A673 (cell line): ENCODE measurements at regions not wholly inside any gene's neighbourhood (a gene's known extent, or its start where the extent isn't known, plus 50 kb on each side); places are given as distances from the start of the nearest gene placed in this dataset.

Experiments used
- BruUV-seq: library from RNA; stranded (reverse); fragments of 400-500 nt; replicated peaks from 2 replicates; lab custom pipeline; 2021; lab: Mats Ljungman, UMichigan
- CTCF ChIA-PET: fragments of 300-600 bp; sonication (Branson Sonifier 250); formaldehyde crosslinking; loops from one replicate; lab custom pipeline; 2022; ENCODE audit warnings: antibody characterized with exemption; lab: Charles Lee
- POLR2A ChIA-PET: fragments of 300-600 bp; sonication (Branson Sonifier 250); formaldehyde crosslinking; loops from one replicate; lab custom pipeline; 2022; ENCODE audit warnings: antibody characterized with exemption; ENCODE audit not compliant: low non-redundant PET; lab: Charles Lee
- DNase-seq: peaks from one replicate; pipeline ENCODE4 v3.0.0-alpha.2; 2015; ENCODE audit warnings: low spot score
- H3K27ac ChIP-seq: fragments of 200-600 bp; sonication (generic); 2 replicates; pipeline ENCODE4 v1.5.1; 2016; ENCODE audit warnings: mixed run types, low read depth, mild to moderate bottlenecking, mixed read lengths, antibody characterized with exemption, low read length; ENCODE audit not compliant: poor library complexity, severe bottlenecking
- H3K27me3 ChIP-seq: fragments of 200-600 bp; sonication (generic); replicated peaks from 2 replicates; pipeline ENCODE4 v1.6.1; 2017; ENCODE audit warnings: mixed run types, low read depth, mild to moderate bottlenecking, mixed read lengths, antibody characterized with exemption, low read length; ENCODE audit not compliant: insufficient read depth, poor library complexity
- H3K36me3 ChIP-seq: fragments of 200-600 bp; sonication (generic); 2 replicates; pipeline ENCODE4 v1.6.1; 2016; ENCODE audit warnings: mixed run types, mild to moderate bottlenecking, mixed read lengths, antibody characterized with exemption, low read length; ENCODE audit not compliant: insufficient read depth, poor library complexity, severe bottlenecking
- H3K4me1 ChIP-seq: fragments of 200-600 bp; sonication (generic); 2 replicates; pipeline ENCODE4 v1.6.1; 2017; ENCODE audit warnings: mixed run types, mild to moderate bottlenecking, mixed read lengths, antibody characterized with exemption, low read length; ENCODE audit not compliant: insufficient read depth, poor library complexity, severe bottlenecking
- H3K4me3 ChIP-seq: fragments of 200-600 bp; sonication (generic); 2 replicates; pipeline ENCODE4 v1.5.1; 2016; ENCODE audit warnings: low read depth, mixed run types, mild to moderate bottlenecking, mixed read lengths, low read length; ENCODE audit not compliant: poor library complexity, severe bottlenecking
- H3K9me3 ChIP-seq: fragments of 200-600 bp; sonication (generic); 2 replicates; pipeline ENCODE4 v1.6.1; 2016; ENCODE audit warnings: mixed run types, low read depth, mild to moderate bottlenecking, mixed read lengths, antibody characterized with exemption, low read length; ENCODE audit not compliant: poor library complexity, severe bottlenecking
- CTCF ChIP-seq: fragments of 300-800, 200-600 bp; sonication (generic); conservative IDR thresholded peaks from 2 replicates; pipeline ENCODE4 v1.5.1; 2017; ENCODE audit warnings: low read depth, mild to moderate bottlenecking, antibody characterized with exemption, low read length, moderate library complexity, mixed read lengths
- EZH2 ChIP-seq: fragments of 200-600 bp; sonication (generic); IDR thresholded peaks from 2 replicates; pipeline ENCODE4 v1.6.1; 2017; ENCODE audit warnings: borderline replicate concordance, low read depth, mild to moderate bottlenecking, mixed read lengths, antibody characterized with exemption, low read length; ENCODE audit not compliant: poor library complexity, severe bottlenecking
- intact Hi-C: fragments of 100-400 bp; cut with micrococcal nuclease; formaldehyde crosslinking; loops from one replicate; pipeline ENCODE4 v1.10.0; 2022; ENCODE audit not compliant: unreplicated experiment

DNA sequence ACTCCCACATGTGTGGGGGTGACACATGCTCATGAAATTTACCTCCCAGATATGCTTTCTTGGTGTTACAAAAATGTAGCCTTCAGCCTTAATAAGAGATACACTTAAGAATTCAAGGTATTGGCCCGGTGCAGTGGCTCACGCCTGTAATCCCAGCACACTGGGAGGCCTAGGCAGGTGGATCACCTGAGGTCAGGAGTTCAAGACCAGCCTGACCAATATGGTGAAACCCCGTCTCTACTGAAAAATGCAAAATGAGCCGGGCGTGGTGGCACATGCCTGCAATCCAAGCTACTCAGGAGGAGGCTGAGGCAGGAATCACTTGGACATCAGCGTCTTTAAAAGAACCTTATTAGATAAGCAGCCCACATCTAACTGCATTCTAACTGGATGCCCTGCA, 614.3 kb upstream of the CDH4 start:
- H3K27ac ChIP-seq: no peak overlapping the region
- no TSS peak for BruUV-seq
- no peak for DNase-seq

GRCh38 chr20:60638430-60639098, 613.5 kb upstream of the CDH4 start:
- Histone ChIP-seq H3K4me1 (no peaks in the 10 kb centered on the region), H3K27ac (no peak overlapping the region), H3K9me3 (no peaks in the 10 kb centered on the region), H3K27me3 (no peaks in the 10 kb centered on the region), H3K4me3 (no peak overlapping the region), H3K36me3 (no peaks in the 10 kb centered on the region)
- BruUV-seq: no TSS peak
- DNase-seq: no peak
- TF ChIP-seq EZH2 (no peak), CTCF (no peak)
- POLR2A ChIA-PET: no interaction called here
- CTCF ChIA-PET: no interaction called here
- intact Hi-C loops: no loop called here

More for the DNA sequence above, 614.3 kb upstream of the CDH4 start:
- POLR2A ChIA-PET: no interaction called here
- no peak overlapping the region for H3K4me3 ChIP-seq
- H3K4me1 ChIP-seq: no peaks in the 10 kb centered on the region
- intact Hi-C loops: no loop called here
- H3K9me3 ChIP-seq: no peaks in the 10 kb centered on the region
- CTCF ChIA-PET: no interaction called here
- H3K36me3 ChIP-seq: no peaks in the 10 kb centered on the region
- no peaks in the 10 kb centered on the region for H3K27me3 ChIP-seq
- TF ChIP-seq EZH2: no peak
- TF ChIP-seq CTCF: no peak

- TF ChIP-seq CTCF (no peak), EZH2 (no peak)
- DNase-seq: no peak
- Histone ChIP-seq H3K36me3 (no peaks in the 10 kb centered on the region), H3K4me3 (no peak overlapping the region), H3K9me3 (peaks cover 7% of the 10 kb centered on the region), H3K27me3 (peaks cover 17% of the 10 kb centered on the region), H3K4me1 (no peaks in the 10 kb centered on the region), H3K27ac (no peak overlapping the region)
- CTCF ChIA-PET: no interaction called here
- intact Hi-C loops: no loop called here
- BruUV-seq: no TSS peak
- POLR2A ChIA-PET: no interaction called here
These were observed 610.1 kb upstream of the CDH4 start for GRCh38 chr20:60641879-60642447.
